NCI-H2227 treated with DMSO at 0.1 percent for 48 hours (cell line): ENCODE measurements at regions not wholly inside any gene's neighbourhood (a gene's known extent, or its start where the extent isn't known, plus 50 kb on each side); places are given as distances from the start of the nearest gene placed in this dataset.

Source experiments
- DNase-seq: peaks from one replicate; lab custom pipeline; 2025; lab: John Stamatoyannopoulos, UW

DNA sequence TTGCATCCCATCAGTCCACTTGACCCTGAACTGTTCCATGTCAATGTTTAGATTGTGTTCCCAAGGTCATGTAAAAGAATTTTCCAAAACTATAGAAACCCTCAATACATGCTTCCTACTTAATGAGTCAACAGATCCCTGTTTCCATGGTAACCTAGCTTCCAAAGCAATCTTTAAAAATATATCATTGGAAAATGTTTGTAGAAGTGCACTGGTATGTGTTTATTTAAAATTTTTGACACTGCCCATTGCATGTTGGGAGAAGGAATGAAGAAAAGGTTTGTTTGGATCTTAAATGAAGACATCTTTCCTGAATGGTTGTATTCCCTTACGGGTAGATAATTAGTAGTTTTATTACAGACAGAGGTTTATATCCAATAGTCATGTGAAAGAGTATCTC is 345.3 kb downstream of the GABRG1 start:
- DNase-seq: no peak

GRCh38 chr4:45776146-45776545 is 347.7 kb downstream of the GABRG1 start:
- DNase-seq: no peak

GRCh38 chr4:45770958-45771357 is 352.9 kb downstream of the GABRG1 start:
- no peak for DNase-seq

DNA sequence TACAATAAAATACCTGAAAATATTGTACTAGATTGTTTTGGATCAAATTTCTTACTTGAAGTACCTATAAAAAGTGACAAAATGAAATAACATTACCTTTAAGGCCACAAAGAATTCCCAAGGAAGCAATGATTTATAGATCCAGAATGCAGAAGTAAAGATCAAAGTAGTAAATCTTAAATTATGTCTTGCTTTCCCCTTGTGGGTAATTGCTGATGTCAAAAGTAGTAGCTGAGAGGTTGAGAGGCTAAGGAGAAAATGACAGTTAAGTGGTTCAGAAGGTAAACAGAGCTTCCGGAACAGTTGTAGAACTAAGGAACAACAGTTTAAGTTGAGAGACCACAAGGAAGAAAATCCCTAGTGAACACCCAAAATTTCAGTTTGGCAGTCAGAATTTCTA is 358.3 kb downstream of the GABRG1 start:
- DNase-seq: no peak

DNA sequence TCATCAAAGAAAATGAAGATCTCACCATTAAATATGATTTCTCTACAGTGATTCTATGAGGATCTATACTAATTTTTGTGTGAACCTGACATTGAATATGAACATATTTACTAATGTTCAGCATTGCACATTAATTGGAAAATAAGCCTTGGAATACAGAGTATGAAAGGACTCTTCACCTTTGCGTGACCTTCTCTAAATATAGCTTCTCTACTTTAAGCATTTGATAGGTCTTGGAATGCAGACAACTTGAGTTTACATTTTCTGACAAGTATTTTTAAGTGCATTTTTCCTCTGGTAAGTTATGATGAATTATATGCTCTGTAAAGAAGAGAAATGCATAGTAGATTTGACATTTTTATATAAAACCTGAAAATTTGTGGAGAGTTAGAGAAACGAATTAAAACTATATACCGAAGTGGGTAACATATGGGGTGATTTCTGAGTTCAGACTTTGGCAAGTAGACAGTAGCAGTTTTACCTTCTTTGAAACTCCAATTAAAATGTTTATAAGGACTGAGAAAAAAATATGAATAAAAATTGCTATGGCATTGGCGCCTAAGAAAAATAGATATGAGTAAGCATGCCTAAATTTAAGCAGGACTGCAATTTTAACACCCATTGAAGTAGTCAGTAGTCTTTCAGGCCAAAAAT is 371.9 kb downstream of the GABRG1 start:
- no peak for DNase-seq

GRCh38 chr4:45750721-45751120 is 373.1 kb downstream of the GABRG1 start:
- DNase-seq: no peak

GRCh38 chr4:45745741-45746140 is 378.1 kb downstream of the GABRG1 start:
- no peak for DNase-seq

GRCh38 chr4:45741897-45742296 is 382.0 kb downstream of the GABRG1 start:
- DNase-seq: no peak

GRCh38 chr4:45732161-45732560 is 391.7 kb downstream of the GABRG1 start:
- no peak for DNase-seq

DNA sequence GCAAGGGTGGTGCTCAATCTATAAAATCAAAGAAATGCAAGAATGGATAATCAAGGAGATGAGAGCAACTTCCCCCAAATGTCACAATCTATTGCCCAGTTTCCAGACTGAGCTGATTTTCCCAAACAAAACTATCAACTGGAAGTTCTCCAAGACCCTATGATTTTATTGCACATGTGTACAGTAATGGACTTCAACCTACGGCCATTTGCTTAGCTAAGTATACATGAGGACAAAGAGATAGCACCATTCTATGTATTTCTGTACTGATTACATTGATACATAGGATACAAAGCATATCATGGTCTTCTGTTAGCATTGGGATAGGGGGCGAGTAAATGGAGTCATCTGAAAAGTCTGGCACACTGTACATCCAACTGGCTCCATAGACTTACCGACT is 407.8 kb downstream of the GABRG1 start:
- no peak for DNase-seq

DNA sequence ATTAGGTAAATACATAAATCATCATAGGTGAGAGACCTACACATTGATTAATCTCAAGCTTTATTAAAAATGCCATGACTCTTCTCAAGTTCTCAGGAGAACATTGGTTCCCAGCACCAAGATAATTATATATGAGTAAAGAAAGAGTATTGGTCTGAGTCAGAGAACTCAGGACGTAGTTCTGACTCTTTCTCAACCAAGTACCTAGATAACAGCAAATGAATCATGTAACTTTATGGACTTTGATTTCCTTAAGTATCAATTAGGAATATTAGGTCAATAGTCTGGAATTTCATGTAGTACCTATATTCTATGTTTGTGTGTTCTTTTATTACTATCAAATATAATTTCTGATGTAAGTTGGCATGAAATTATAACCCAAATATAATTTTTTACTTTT is 409.9 kb downstream of the GABRG1 start:
- no peak for DNase-seq

GRCh38 chr4:45701621-45702020 is 422.2 kb downstream of the GABRG1 start:
- no peak for DNase-seq

DNA sequence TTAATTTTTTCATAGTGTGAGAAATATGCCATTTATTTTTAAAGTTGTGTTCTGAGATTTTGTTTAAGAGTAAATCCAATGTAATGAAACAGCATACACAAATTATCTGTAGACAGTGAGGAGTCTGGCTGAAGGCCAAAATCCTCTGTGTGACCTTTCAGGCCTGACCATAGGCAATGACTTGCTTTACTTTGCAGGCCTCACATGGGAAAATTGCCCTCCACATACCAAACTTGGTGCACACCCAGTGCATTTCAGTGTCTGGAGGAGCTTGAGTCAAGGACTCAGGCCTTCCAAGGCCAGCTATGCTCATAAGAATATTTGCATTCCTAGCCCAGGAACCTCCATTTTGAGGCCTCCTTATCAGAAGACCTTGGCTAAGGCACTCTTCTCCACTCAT is 430.1 kb downstream of the GABRG1 start:
- no peak for DNase-seq

DNA sequence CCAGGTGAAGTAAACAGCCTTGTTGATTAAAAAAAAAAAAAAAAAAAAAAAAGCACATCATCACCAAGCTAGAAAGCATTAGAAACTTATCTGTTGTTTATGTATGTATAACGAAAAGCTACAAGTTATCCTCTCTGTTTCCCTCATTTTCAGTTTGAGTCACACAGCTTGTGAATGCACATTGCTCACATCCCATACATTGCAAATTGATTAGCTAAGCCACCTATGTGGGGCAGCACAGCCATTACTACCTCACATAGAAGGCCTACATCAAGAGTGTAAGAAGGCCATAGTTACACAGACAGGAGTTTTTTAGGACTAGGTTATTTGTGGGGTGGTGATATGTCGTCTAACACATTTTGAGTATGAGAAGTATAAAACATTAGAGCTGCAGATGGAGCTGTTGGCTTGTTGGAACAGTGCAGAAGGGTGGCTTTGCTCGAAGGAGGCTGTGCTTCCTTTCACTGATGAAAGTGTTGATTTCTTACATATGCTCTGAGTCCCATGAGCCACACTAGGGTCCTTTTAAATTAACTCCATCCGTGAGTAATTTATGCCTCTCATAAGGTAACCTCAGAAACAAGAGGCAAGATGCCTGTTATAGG is 431.6 kb downstream of the GABRG1 start:
- no peak for DNase-seq

DNA sequence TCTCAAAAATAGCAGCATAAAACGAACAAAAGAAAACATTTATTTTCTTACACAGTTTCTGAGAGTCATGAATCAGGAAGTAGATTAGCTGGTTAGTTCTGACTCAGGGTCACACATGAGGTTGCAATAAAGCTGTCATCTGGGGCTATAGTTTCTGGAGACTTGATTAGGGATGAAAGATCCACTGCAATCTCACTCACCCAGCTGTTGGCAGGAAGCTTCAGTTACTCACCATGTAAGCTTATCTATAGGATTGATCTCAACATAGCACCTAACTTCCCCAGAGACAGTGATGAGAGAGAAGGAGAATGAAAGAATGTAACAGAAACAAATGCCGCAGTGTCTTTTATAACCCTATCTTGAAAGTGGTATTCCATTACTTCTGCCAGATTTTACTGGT is 435.5 kb downstream of the GABRG1 start:
- no peak for DNase-seq

GRCh38 chr4:45679411-45679810 is 444.4 kb downstream of the GABRG1 start:
- DNase-seq: no peak

DNA sequence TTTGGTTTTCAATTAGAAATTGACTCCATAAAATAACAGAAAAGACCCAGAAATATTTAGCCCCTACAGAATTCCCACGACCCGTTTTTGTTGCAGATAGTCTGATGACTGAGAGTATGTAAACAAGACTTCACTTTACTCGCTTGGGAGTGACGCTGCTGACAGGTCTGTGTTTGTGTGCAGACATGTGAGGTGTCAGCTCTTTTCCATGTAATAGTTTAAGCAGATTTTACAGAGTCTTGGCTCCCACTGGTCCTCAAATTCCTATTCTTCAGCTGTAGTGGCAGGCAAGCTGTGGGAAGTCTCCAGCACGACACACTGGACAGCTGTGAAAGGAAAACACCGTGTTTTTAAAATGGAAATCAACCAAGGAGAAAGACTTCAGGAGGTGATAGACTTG is 455.7 kb downstream of the GABRG1 start:
- no peak for DNase-seq

DNA sequence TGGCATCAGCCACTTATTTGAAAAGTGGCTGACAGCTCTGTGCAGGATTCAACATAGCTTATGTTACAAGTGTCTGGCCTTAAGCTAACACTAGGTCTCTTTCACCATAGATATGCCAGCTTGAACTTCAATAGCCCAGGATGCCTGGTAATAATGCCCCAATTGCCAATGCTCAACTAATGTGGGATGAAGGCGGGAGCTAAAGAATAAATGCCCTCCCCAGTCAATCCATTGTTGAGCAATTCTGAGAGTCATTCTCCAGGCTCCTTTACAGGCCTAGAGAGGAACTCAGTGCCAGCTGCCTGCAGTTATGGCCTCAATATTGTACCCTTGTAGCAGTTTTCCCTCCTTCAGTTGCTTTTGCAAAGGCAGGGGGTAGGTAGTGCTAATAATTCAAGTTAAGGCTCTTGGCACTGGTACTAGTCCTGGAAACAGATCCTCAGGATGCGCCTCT is 460.2 kb downstream of the GABRG1 start:
- no peak for DNase-seq

- DNase-seq: no peak
Measured at GRCh38 chr4:45663003-45663402, 460.9 kb downstream of the GABRG1 start.

DNA sequence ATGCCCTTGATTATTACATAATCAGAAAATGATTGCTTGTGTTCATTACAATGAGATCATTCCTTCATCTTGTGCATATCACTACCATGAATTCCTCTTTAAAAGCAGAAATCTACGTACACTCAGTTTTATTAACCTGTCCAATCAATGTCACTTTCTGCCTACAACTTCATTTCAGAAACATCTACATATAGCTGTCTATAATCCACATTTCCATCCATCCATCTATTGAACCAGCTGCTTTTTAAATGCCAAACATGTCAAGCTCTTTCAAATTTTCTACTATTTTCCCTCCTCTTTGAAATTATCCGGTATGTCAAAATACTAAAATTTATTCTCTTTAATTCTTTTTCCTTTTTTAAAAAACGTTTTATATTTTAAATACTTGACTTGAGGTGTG is 462.0 kb downstream of the GABRG1 start:
- DNase-seq: no peak

DNA sequence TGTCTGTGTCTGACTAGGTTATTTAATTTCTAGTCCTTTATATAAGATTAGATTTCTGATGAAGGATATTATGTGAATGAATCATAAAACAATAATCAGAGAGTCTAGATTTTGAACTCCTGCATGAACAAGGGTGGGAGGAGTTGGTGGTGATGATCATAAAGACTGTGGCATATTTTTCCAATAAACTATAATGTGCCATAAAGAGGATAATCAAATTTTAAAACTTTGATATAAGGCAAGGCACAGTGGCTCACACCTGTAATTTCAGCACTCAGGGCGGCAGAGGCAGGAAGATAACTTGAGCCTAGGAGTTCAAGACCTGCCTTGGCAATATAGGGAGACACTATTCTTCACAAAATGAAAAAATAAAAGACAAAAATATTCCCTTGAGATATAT is 473.3 kb downstream of the GABRG1 start:
- DNase-seq: no peak

DNA sequence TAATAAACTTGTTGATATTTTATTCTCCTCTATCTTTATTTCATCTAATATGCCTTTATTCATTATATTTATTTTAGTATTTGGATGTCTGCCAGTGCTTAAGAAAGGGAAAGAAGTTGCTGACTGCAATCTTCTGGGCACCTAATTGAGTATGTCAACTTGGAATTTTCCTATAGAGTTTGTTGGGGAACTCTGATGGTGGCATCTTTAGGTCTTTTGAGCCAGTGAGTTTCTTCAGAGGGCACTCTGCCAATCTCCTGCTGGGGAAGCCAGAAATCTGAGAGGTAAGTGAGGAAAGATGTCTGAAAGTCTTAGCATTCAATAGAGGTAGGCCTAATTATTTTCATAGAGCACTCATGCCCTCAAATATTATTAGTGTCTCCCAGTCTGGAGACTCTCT is 475.0 kb downstream of the GABRG1 start:
- no peak for DNase-seq

DNA sequence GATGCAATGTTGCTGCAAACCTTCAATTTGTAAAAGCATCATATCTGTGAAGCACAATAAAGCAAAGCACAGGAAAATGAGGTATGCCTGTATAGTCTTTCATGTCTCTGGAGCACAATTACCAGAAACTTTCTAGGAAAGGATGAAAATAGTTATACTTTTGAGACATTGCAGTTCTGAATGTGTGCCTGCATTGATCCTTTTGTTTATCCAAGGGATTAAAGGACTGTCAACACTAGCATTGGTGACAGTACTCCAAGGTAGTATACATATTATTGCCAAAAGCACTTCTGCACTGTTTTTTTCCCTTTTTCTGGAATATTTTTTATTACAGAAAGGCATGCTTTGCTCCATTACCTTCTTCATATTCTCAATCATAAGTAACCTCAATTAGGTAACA is 476.0 kb downstream of the GABRG1 start:
- DNase-seq: no peak

- no peak for DNase-seq
Measured at GRCh38 chr4:45646885-45647590, 476.8 kb downstream of the GABRG1 start.
